ENCODE measurements at regions not wholly inside any gene's neighbourhood (a gene's known extent, or its start where the extent isn't known, plus 50 kb on each side); places are given as distances from the start of the nearest gene placed in this dataset.

GRCh38 chr22:27358096-27358870, 443.3 kb downstream of the MN1 start:
- intact Hi-C loops (cut with micrococcal nuclease): no loop called here
- H3K9me3 ChIP-seq (replicated peaks): peaks cover 32% of the 10 kb centered on the region
- H3K27ac ChIP-seq (replicated peaks): no peak overlapping the region
- H3K4me1 ChIP-seq: no peaks in the 10 kb centered on the region
- no peak for DNase-seq
- TF ChIP-seq CTCF (IDR thresholded peaks at IDR 0.05; ENCODE audit: borderline replicate concordance): no peak
- no peaks in the 10 kb centered on the region for H3K36me3 ChIP-seq
- peaks cover 17% of the 10 kb centered on the region for H3K27me3 ChIP-seq (ENCODE audit: low read depth)
- H3K4me3 ChIP-seq: no peak overlapping the region

GRCh38 chr22:27370269-27370668, 431.3 kb downstream of the MN1 start:
- Histone ChIP-seq H3K27me3 (ENCODE audit: low read depth) (peaks cover 58% of the 10 kb centered on the region), H3K4me3 (no peak overlapping the region), H3K4me1 (no peaks in the 10 kb centered on the region), H3K36me3 (no peaks in the 10 kb centered on the region), H3K9me3 (replicated peaks) (peaks cover 14% of the 10 kb centered on the region), H3K27ac (replicated peaks) (no peak overlapping the region)
- no peak for DNase-seq
- no peak for TF ChIP-seq CTCF (IDR thresholded peaks at IDR 0.05; ENCODE audit: borderline replicate concordance)
- intact Hi-C loops (cut with micrococcal nuclease): no loop called here

- Histone ChIP-seq H3K4me3 (no peak overlapping the region), H3K27me3 (ENCODE audit: low read depth) (peaks cover 58% of the 10 kb centered on the region), H3K36me3 (no peaks in the 10 kb centered on the region), H3K4me1 (no peaks in the 10 kb centered on the region), H3K9me3 (replicated peaks) (peaks cover 13% of the 10 kb centered on the region), H3K27ac (replicated peaks) (no peak overlapping the region)
- TF ChIP-seq CTCF (IDR thresholded peaks at IDR 0.05; ENCODE audit: borderline replicate concordance): no peak
- intact Hi-C loops (cut with micrococcal nuclease): no loop called here
- no peak for DNase-seq
These were observed 430.6 kb downstream of the MN1 start for GRCh38 chr22:27370987-27371386.

GRCh38 chr22:27372364-27372763, 429.2 kb downstream of the MN1 start:
- Histone ChIP-seq H3K27me3 (ENCODE audit: low read depth) (peaks cover 66% of the 10 kb centered on the region), H3K36me3 (no peaks in the 10 kb centered on the region), H3K9me3 (replicated peaks) (peaks cover 13% of the 10 kb centered on the region), H3K4me3 (no peak overlapping the region), H3K4me1 (no peaks in the 10 kb centered on the region), H3K27ac (replicated peaks) (no peak overlapping the region)
- intact Hi-C loops (cut with micrococcal nuclease): no loop called here
- no peak for TF ChIP-seq CTCF (IDR thresholded peaks at IDR 0.05; ENCODE audit: borderline replicate concordance)
- DNase-seq: no peak

- H3K27ac ChIP-seq (replicated peaks): no peak overlapping the region
- H3K4me3 ChIP-seq: no peak overlapping the region
- no peak for DNase-seq
- H3K4me1 ChIP-seq: no peaks in the 10 kb centered on the region
- H3K27me3 ChIP-seq (ENCODE audit: low read depth): peaks cover 68% of the 10 kb centered on the region
- TF ChIP-seq CTCF (IDR thresholded peaks at IDR 0.05; ENCODE audit: borderline replicate concordance): no peak
- intact Hi-C loops (cut with micrococcal nuclease): no loop called here
- no peaks in the 10 kb centered on the region for H3K36me3 ChIP-seq
- H3K9me3 ChIP-seq (replicated peaks): peaks cover 13% of the 10 kb centered on the region
These were observed 428.4 kb downstream of the MN1 start for GRCh38 chr22:27372969-27373670.

All from left ventricle myocardium inferior (tissue), 1 donor.